ENCODE measurements at regions not wholly inside any gene's neighbourhood (a gene's known extent, or its start where the extent isn't known, plus 50 kb on each side); places are given as distances from the start of the nearest gene placed in this dataset.

GRCh38 chr6:145384503-145384902 is 350.8 kb downstream of the EPM2A start:
- H3K23me2 ChIP-seq (ENCODE audit: insufficient read length, low read depth, low read length, poor library complexity, severe bottlenecking): no peaks in the 10 kb centered on the region
- no peak overlapping the region for H3K4ac ChIP-seq (ENCODE audit: low read depth, low read length)
- H3K9ac ChIP-seq (ENCODE audit: extremely low read depth, insufficient read length, low read length): no peak overlapping the region
- H2BK12ac ChIP-seq (ENCODE audit: insufficient read length, low read depth, low read length): no peak overlapping the region
- H2AFZ ChIP-seq (ENCODE audit: low read length): no peak overlapping the region
- H4K5ac ChIP-seq (ENCODE audit: insufficient read length, low read depth, low read length): no peak overlapping the region
- H3K27me3 ChIP-seq (ENCODE audit: insufficient read depth, low read length): no peaks in the 10 kb centered on the region
- H4K8ac ChIP-seq (replicated peaks; ENCODE audit: insufficient read length, low read depth, low read length): no peak overlapping the region
- H2AK5ac ChIP-seq (ENCODE audit: insufficient read length, low read length): no peak overlapping the region
- H3K79me1 ChIP-seq (ENCODE audit: insufficient read depth, low read depth, low read length, poor library complexity, severe bottlenecking): no peaks in the 10 kb centered on the region
- H2BK15ac ChIP-seq (ENCODE audit: low read depth, low read length): no peak overlapping the region
- no peaks in the 10 kb centered on the region for H3K79me2 ChIP-seq (ENCODE audit: insufficient read depth, low read length)
- no peaks in the 10 kb centered on the region for H4K20me1 ChIP-seq (ENCODE audit: control insufficient read depth, insufficient read depth, insufficient read length)
- DNase-seq: no peak
- no peak overlapping the region for H3K18ac ChIP-seq (ENCODE audit: insufficient read length, low read depth, low read length)
- no peaks in the 10 kb centered on the region for H3K9me3 ChIP-seq (ENCODE audit: control insufficient read depth, low read depth, low read length)
- H3K36me3 Mint-ChIP-seq (ENCODE audit: insufficient read depth in 1 of 3, low read depth in 3 of 3): peaks cover 0 to under 1% (median 0%) of the 10 kb centered on the region in 3 experiments; a peak in 1 of 7 replicates
- H4K91ac ChIP-seq (ENCODE audit: insufficient read length, low read depth, low read length): no peak overlapping the region
- H3K27me3 Mint-ChIP-seq (ENCODE audit: low read depth): no peaks in the 10 kb centered on the region
- no peak overlapping the region for H3K14ac ChIP-seq (ENCODE audit: insufficient read depth, low read length)
- H3K4me1 Mint-ChIP-seq: peaks cover 0 to 2% of the 10 kb centered on the region in 2 experiments; a peak in 2 of 4 replicates
- no peak overlapping the region for H2BK120ac ChIP-seq (ENCODE audit: low read depth, low read length, poor library complexity, severe bottlenecking)
- H3K4me3 Mint-ChIP-seq: no peak overlapping the region
- no peak overlapping the region for H3K27ac Mint-ChIP-seq
- no peak overlapping the region for H3T11ph ChIP-seq (ENCODE audit: low read length)
- no peak overlapping the region for H3K27ac ChIP-seq (ENCODE audit: insufficient read length, low read depth, low read length)
- no peak overlapping the region for H2BK5ac ChIP-seq (ENCODE audit: insufficient read length, low read length)
- no peak overlapping the region for H3K23ac ChIP-seq (ENCODE audit: insufficient read length, low read depth, low read length)
- H3K56ac ChIP-seq (ENCODE audit: insufficient read length, low read depth, low read length): no peak overlapping the region
- H3K4me2 ChIP-seq (ENCODE audit: insufficient read depth, insufficient read length, low read length): no peak overlapping the region
- H3K4me1 ChIP-seq (ENCODE audit: insufficient read depth, low read length): no peaks in the 10 kb centered on the region
- H3K9me3 Mint-ChIP-seq: no peaks in the 10 kb centered on the region; a peak in 1 of 5 replicates
- TF ChIP-seq CTCF (conservative IDR thresholded peaks at IDR 0.05): no peak
- H2BK20ac ChIP-seq (ENCODE audit: low read depth, low read length, poor library complexity, severe bottlenecking): no peak overlapping the region

All from H9 (cell line).